T47D (cell line): ENCODE measurements at regions not wholly inside any gene's neighbourhood (a gene's known extent, or its start where the extent isn't known, plus 50 kb on each side); places are given as distances from the start of the nearest gene placed in this dataset.

Source experiments
- DNase-seq, 2 experiments: peaks; one replicate each; pipeline versions ENCODE4 v3.0.0 to v3.0.0-alpha.2; 2011 to 2012; ENCODE audit warnings: low read depth in 1 of 2, low spot score in 1 of 2
- JUND ChIP-seq: IDR thresholded peaks from 2 replicates; pipeline ENCODE4 v1.6.1; 2012; ENCODE audit warnings: low read depth
- in situ Hi-C: cut with HindIII; loops from 2 replicates; pipeline ENCODE4 v1.10.0; 2016; ENCODE audit warnings: low sequenced_read_pairs, low pct_unique_long_range_greater_than_20kb

DNA sequence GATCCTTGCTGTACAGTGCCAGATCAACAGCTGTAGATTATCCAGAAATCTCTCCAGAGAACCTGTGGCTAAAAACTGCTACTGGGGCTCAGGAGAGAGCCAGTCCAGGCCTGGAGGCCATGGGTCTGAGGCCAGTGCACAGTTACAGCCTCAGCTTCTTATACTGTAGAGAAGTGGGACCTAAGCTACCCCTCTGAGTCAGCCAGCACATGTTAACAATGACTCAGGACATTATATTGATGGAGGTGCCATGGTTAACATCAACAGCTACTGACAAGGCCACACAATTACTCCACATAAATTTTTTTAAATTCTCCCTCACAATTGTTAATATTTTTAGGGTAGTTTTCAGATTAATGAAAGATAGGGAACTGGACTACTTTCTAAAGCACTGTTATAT is 138.5 kb downstream of the RBM26 start:
- in situ Hi-C loops: no loop called here
- no peak for TF ChIP-seq JUND
- no peak for DNase-seq

DNA sequence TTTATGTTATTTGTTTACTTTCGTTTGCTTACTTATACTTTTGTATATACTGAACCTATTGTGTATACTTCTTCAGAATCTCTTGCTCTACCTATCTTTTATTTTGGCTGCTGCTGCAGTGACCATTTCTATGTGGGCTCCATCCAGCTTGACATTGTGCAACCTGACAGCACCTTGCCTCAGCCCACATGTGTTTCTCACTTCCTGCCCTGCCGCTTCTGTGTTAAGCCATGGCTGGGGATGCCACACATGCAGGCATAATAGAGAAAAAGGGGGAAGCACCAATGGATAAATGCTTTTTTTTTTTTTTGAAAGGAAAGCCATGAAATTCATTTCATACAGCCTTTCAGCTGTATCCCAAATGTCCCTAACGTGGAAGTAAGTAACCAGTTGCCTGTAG is 147.6 kb downstream of the RBM26 start:
- TF ChIP-seq JUND: no peak
- in situ Hi-C loops: no loop called here
- no peak for DNase-seq

DNA sequence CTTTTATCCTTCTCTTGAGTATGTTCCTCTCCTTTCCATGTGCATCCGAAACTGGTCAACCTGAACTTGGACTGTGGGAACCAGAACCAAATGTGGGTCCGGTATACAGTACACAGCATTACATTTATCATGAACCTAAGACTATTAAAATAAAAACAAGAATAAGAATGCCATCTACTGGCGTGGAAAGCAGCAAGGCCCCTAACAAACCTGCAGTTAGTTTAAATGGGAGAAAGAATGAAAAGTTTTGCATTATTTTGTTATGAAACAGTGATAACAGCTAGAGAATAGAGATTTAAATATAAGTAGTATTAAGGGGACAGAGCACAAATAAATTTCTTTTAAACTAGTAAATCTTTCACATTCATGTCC is 159.5 kb downstream of the RBM26 start:
- TF ChIP-seq JUND: no peak
- DNase-seq: peak in 1 of 2 experiments; percentile 25
- in situ Hi-C loops: no loop called here

DNA sequence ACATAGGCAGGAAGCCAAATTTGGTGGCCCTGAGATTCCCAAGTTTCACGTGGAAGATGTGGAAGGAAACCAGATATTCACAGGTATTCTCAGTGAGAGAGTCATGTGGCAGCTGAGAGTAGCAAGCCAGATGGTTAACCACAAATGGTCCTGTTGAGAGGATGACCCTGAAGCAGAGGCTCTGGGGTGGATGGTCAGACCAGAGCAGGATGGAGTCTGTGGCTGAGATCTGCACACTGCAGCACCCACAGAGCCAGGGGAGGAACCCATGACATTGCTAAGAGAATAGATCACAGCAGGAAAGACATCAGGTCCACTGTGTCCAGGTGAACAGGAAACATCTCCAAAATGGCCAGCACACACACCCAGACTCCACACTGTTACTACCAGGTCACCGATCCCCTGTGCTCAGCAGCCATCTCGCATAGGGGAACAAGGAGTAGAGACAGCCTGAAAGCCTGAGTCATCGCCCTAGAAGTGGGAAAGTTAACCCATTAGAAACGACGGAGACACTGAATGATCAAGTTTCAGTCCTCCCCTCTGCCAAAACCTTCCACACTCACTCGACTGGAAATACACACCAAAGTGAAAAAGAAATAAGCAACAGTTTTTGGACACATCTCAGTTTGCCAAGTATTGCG is 160.0 kb downstream of the RBM26 start:
- no peak for TF ChIP-seq JUND
- no peak for DNase-seq
- in situ Hi-C loops: no loop called here

DNA sequence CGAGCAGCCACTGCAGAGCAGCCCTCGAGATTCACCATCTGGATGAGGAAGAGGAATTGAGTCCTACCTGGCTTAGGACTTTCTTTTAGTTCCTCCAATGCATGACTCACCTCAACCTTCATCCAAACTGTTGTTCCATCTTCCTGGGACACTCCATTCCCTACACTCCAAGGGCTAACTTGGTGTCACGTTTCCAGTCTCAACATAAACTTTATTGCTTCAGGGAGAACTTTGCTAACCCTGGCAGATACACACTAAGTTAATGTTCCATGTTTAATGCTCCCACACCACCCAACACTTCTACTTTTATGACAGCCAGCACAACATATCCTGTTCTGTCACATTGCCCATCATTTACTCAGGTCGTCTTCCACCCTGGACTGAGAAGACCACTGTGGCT is 164.4 kb downstream of the RBM26 start:
- in situ Hi-C loops: no loop called here
- TF ChIP-seq JUND: no peak

DNA sequence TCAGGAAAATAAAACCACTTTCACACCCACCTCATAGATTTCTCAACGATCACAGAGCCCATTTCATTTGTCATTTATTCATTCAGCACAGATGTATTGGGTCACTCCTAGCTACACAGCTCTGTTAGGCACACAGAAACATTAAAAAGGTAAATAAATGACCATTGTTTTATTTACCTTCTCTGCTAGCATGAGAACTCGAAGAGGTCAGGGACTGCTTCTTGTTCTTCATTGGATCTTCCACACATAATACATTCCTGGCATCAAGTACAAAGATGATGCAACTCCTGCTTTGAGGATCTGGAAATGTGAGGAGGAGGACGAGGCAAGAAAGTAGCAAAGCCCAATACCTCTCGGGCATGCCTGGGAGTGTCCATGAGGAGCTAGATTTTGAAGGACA is 168.1 kb downstream of the RBM26 start:
- no peak for TF ChIP-seq JUND
- in situ Hi-C loops: no loop called here
- DNase-seq: peak in 1 of 2 experiments; percentile 92

More for the DNA sequence above, 164.4 kb downstream of the RBM26 start:
- no peak for DNase-seq

DNA sequence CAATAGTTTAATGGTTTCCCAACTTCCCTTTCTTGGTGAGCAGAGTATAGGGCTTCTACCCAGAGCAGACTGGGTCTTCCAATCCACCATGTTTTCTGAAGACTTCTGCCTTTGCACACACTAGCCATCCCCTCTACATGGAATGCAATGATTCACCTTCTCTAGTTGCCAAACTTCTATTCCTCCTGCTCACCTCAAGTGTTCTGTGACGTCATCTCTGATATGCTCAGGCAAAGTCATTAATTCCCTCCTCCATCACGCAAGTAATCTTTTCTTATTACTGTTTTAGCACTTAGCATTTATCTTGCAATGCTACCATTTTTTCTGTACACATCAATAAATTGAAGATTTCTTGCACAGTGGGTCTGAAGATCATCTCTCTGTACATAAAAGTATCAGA is 174.2 kb downstream of the RBM26 start:
- DNase-seq: no peak
- in situ Hi-C loops: no loop called here
- TF ChIP-seq JUND: no peak

DNA sequence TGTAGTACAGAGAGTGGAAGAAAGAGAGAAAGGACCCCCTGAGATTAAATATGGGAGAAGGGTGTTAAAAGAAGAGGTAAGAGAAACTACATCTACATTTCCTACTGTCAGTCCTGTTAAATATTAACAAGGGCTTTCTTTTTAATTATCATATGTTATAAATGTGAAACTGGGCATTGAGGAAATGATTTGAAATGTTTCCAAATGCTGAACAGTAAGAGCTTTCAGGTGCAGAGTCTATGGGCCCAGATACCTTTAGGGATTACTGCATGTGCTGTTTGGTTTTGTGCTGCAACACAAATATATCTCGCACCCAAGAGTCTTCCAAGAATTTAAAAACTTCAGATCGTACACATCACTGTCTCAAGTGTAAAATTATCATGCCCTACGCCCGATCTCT is 176.3 kb downstream of the RBM26 start:
- DNase-seq: no peak
- no peak for TF ChIP-seq JUND
- in situ Hi-C loops: no loop called here

DNA sequence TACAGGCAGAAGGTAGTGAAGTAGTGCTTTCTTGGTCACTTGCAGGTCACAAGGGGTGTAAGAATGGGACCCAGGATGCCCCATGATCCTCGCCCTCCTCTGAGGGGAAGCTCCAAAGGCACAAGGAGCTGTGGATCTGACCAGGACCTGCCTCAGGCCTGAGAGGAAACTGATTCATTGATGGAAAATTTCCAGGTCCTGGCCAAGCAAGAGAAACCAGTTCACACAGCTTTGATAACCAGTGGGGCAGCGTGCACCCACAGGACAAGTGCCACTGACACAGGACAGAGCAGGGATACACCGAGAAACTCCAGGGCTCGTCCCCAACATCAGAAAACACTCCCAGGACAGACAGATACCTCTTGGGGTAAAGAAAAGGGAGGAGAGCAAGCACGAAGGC is 177.1 kb downstream of the RBM26 start:
- in situ Hi-C loops: no loop called here
- no peak for TF ChIP-seq JUND
- DNase-seq: peak in 1 of 2 experiments; percentile 12

DNA sequence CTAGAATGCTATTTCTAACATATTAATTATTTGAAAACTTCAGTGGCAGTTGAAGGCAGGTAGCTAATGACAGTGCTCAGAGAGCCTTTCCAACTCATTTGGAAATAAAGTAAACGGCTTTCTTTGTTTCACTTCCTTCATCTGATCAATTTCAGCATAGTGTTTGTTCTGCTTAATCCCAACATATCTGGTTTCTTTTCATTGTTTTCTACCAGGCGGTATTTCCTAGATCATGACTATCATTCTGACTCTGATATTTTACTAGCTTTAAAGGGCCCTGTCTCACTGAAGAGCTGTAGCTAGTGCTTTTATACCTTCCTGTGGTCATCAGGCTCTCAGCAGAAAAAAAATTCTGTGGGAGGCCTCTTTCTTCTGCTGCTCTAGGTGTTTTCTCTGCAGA is 178.6 kb downstream of the RBM26 start:
- in situ Hi-C loops: no loop called here
- DNase-seq: no peak
- no peak for TF ChIP-seq JUND

DNA sequence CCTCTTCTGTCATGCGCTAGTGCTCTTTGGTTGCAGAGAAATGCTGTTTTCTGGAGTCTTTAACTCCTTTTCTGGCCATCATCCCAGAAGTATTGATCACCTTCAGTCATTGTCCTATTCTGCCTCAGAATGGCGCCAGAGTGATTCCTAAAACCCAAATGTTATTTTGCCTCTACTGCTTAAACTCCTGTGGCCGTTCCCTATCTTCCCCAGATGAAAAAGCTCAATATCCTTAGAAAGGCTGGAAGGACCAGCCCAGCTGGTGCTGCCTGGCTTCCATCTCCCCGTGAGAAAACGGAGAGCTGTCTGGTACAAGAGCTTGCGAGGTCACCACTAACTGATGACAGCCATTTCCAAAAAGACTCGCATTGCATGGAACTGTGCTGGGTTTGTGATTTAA is 179.1 kb downstream of the RBM26 start:
- TF ChIP-seq JUND: no peak
- no peak for DNase-seq
- in situ Hi-C loops: no loop called here

DNA sequence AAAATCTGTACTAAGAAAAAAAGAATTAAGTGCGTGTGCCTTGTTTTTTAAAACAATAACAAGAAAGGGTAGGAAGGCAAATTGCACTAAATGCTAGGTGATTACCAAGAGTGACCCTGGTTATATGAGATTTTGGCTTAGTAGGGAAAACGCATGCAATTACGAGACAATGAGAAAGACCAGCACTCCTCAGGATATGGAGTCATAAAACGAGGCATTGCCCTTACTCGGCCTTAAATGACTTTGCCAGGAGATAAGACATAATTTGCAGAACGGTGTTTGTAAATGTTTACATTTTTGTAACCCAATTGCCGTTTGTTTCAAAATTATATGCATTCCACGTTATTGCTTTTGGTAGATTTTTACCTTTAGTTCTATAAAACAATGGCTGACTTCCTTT is 179.8 kb downstream of the RBM26 start:
- in situ Hi-C loops: no loop called here
- DNase-seq: no peak
- no peak for TF ChIP-seq JUND

DNA sequence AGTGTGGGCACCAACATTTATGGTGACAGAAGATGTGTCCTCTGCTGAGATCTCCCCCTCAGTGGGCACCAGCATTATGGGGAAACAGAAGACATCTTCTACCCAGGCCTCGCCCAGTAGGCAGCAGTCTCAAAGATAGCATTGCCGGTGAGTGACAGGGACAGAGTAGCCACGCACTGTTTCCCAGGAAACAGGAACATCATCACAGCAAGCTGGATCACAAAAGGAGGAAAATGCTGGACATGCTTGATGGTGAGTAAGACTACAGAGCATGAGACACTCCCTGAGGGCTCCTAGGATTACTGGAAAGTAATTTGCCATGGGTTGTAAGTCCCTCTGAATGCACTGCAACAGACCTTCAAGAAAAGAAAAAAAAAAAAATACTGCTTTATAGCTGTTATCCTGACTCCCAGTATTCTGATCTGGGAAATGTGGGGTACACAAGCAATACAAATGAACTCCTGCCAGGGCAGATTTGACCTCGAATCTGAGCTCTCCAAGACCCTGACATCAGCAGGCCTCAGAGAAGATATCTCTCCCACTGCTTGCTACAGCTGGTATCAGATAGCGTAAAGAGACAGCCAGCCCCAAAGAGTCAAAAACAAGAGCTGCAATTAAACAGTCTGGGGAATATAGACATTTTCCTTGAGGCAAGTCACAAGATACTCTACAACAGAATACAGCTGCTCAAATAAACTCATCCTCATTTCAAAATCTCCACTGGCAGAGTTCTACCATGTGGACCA is 180.4 kb downstream of the RBM26 start:
- in situ Hi-C loops: no loop called here
- no peak for DNase-seq
- no peak for TF ChIP-seq JUND
